NCI-H128 (cell line): ENCODE measurements at regions not wholly inside any gene's neighbourhood (a gene's known extent, or its start where the extent isn't known, plus 50 kb on each side); places are given as distances from the start of the nearest gene placed in this dataset.
"Not testable (repeated sequence)": the region's sequence is repeated elsewhere in the genome, so short reads cannot be mapped to it uniquely, and the experiment has no call there.

Source experiments
- DNase-seq: peaks from one replicate; lab custom pipeline; 2025; ENCODE audit not compliant: unreplicated experiment; lab: John Stamatoyannopoulos, UW

GRCh38 chr14:105731221-105731985, 205.0 kb downstream of the TMEM121 start:
- DNase-seq: not testable (repeated sequence)

DNA sequence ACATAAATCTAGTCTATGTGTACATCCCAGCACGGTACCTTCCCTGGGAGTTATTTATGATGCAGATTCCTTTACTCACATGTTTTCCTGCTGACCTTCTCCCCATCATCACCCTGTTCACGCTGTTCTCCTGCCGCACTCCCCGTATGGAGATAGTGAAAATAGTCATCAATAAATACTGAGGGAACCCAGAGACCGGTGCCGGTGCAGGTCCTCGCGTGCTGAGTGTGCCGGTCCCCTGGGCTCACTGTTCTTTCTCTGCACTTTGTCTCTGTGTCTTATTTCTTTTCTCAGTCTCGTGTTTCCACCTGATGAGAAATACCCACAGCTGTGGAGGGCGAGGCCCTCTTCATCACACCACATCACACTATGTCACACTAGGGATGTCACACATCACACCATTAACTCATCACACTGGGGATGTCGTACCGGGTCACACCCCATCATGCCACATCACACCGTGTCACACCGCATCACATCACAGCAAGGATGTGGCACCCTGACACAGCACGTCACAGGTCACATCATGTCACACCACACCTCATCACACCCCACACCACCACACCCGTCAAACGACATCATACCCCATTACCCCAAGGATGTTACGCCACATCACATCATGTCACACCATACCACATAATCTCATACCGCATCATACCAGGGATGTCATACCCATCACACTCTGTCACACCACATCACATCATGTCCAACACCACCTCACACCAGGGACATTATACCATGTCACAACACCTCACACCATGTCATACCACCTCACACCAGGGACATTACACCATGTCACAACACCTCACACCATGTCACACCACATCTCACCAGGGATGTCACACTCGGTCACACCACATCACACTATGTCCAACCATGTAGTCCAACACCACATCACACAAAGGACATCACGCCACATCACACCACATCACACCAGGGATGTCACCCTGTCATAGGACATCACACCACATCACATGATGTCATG, 207.0 kb downstream of the TMEM121 start:
- DNase-seq: no peak

DNA sequence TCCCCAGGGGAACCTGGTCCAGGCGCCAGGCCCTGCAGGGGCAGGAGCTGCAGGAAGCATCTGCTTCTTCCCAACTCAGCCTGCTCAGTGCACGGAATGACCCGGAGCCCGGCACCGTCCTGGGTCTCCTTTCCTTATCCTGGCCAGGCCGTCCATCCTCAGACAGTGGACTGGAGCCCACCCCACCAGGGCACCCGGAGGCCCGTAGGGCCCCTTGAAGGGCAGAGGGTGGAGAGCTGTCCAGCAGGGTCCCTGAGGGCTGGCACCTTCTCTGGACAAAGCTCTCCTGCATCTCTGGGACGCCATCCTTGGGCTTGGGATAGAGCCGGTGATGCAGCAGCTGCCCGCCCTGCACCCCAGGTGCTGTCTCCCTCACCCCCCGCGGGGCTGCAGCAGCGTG, 207.9 kb downstream of the TMEM121 start:
- not testable (repeated sequence) for DNase-seq

DNA sequence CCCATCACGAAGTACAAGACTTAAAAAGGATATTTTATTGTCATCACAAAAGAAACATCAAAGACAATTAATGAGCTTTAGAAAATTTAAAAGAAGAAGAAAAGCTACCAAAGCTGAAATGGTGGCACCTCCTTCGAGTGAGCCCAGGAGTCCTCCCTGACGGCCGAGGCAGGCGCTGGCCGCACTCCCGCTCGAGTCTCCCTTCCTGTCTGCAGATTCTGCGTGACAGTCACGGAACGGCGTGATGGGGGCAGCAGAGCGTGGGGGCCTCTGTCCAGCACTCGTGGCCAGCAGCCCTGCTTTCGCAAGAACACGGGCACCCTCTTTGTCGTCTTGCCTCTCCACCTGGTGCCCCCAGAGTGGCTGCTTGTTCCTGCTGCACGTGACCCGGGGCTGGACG, 209.9 kb downstream of the TMEM121 start:
- not testable (repeated sequence) for DNase-seq

DNA sequence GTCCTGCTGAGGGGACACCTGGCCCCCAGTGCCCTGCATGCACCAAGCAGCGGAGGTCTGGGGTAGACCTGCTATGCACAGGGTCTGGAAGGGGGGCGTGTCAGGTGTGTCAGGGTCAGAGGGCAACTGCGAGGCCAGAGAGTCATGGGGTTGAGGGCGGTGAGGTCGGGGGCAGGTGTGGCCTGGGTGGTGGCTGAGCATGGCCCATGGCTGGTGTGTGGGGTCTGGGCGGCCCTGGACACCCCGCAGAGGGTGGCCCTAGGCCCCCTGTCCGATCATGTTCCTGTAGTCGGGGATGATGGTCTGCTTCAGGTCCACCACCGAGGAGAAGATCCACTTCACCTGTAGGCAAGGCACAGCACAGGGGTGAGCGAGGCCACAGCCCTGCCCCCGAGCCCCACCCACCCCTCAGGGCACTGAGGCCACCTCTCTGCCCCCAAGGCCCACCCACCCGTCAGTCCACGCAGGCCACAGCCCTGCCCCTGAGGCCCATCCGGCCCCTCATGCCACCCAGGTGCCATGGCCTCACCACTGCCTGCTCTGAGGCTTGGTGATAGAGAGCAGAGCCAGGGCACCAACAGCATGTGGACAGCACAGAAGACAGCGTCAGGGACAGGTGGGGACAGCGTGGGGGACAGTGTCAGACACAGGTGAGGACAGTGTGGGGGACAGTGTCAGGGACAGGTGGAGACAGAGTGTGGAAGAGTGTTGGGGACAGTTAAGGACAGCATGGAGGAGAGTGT, 211.3 kb downstream of the TMEM121 start:
- DNase-seq: no peak

- DNase-seq: no peak
Observed at GRCh38 chr14:105738638-105739037, 212.3 kb downstream of the TMEM121 start.

DNA sequence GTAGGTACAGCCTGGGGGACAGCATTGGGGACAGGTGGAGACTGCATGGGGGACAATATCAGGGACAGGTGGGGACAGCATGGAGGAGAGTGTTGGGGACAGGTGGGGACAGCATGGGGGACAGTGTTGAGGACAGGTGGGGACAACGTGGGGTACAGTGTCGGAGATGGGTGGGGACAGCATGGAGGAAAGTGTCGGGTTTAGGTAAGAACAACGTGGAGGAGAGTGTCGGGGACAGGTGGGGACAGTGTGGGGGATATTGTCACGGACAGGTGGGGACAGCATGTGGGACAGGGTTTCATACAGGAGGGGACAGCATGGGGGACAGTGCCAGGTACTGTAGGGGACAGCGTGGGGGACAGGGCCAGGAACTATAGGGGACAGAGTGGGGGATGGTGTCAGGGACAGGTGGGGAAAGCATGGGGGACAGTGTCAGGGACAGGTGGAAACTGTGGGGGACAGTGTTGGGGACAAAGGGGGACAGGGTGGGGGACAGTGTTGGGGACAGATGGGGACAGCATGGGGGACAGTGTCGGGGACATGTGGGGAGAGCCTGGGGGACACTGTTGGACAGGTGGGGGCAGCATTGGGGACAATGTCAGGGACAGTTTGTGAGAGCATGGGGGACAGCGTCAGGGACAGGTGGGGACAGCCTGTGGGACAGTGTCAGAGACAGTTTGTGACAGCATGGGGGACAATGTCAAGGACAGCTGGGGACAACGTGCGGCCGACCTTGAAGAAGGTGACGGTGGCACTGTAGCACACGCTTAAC, 213.1 kb downstream of the TMEM121 start:
- no peak for DNase-seq

DNA sequence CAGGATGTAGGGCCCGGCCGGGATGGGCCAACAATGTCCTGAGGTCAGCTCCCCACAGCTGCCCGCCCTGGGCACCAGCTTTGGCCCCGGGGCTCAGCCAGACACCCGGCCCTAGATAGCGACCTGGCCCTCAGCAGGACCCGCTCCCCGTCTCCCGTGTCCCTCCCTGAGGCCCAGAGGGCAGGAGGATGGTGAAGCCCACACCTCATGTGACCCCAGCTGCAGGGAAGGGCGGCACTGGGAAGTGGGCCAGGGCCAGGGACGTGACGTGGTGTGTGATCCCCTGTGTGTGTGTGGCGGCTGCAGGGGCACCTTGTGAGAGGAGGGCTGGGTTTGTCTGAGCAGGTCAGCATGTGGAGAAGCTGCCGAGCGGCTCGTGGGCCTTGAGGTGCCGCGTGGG, 213.9 kb downstream of the TMEM121 start:
- DNase-seq: not testable (repeated sequence)

DNA sequence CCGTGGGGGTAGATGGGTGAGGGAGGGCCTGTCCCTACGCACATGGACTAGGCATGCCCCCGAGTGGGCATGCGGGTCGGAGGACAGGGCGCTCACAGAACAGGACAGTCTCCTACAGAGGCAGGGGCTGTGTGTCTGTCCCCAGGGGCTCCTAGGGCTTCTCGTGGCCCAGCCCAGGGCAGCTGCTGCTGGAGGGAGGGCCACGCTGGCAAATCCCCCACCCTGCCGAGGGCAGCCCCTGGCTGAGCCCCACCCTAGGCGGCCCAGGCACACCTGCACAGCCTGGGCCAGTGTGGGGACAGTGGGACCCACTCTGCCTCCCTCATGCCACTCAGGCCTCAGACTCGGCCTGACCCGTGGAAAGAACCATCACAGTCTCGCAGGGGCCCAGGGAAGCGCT, 214.6 kb downstream of the TMEM121 start:
- not testable (repeated sequence) for DNase-seq

GRCh38 chr14:105741707-105742530, 215.5 kb downstream of the TMEM121 start:
- not testable (repeated sequence) for DNase-seq

GRCh38 chr14:105742531-105742848, 216.1 kb downstream of the TMEM121 start:
- no peak for DNase-seq

DNA sequence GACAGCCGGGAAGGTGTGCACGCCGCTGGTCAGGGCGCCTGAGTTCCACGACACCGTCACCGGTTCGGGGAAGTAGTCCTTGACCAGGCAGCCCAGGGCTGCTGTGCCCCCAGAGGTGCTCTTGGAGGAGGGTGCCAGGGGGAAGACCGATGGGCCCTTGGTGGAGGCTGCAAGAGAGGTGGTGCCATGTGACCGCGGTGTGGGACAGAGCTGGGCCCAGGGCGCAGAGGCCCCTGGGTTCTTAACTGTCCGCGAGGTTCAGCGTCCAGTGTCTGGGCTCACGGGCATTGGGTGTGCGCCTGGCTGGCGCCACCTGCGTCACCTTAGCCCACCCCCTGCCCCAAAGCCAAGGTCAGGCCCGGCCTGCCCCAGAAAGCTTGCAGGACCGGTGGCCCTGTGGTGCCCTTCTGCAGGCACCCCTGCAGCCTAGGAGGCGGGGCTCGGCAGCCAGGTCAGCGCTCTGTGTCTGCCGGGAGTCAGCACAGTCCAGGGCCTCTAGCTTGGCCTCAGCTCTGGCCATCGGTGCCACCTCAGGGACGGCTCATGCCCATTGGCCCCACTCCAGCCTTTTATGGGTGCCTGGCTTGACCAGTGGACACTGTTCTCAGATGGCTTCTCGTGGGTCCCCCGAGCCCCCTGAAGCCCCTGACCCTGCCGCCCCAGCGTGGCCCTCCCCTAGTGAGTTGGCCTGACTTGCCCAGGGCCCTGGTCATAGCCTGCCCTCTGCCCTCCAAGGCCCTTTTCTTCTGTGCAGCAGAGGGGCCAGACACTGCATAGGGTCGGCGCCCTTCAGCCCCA, 216.7 kb downstream of the TMEM121 start:
- DNase-seq: not testable (repeated sequence)

- DNase-seq: not testable (repeated sequence)
Observed at GRCh38 chr14:105744213-105744787, 217.9 kb downstream of the TMEM121 start.

DNA sequence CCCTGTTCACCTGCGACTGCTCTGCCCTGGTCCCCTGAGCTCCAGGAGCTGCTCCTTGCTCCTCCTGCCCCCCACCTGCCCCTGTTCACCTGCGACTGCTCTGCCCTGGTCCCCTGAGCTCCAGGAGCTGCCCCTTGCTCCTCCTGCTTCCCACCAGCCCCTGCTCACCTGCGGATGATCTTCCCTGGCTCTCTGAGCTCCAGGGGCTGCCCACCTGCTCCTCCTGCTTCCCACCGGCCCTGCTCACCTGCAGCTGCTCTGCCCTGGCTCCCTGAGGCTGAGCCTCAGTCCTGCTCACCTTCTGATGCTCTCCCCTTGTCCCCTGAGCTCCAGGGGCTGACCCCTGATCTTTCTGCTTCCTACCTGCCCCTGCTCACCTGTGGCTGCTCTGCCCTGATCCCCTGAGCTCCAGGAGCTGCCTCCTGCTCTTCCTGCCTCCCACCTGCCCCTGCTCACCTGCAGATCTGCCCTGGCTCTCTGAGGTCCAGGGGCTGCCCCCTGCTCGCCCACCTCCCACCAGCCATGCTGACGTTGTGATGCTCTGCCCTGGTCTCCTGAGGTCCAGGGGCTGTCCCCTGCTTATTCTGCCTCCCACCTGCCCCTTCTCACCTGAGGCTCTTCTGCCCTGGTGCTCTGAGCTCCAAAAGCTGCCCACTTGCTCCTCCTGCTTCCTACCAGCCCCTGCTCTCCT, 219.2 kb downstream of the TMEM121 start:
- no peak for DNase-seq

DNA sequence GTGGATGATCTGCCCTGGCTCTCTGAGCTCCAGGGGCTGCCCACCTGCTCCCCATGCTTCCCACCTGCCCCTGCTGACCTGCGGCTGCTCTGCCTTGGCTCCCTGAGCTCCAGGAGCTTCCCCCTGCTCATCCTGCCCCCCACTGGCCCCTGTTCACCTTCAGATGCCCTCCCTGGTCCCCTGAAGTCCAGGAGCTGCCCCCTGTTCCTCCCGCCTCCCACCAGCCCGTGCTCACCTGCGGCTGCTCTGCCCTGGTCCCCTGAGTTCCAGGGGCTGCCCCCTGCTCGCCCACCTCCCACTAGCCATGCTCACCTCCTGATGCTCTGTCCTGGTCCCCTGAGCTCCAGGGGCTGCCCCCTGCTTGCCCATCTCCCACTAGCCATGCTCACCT, 219.7 kb downstream of the TMEM121 start:
- no peak for DNase-seq

DNA sequence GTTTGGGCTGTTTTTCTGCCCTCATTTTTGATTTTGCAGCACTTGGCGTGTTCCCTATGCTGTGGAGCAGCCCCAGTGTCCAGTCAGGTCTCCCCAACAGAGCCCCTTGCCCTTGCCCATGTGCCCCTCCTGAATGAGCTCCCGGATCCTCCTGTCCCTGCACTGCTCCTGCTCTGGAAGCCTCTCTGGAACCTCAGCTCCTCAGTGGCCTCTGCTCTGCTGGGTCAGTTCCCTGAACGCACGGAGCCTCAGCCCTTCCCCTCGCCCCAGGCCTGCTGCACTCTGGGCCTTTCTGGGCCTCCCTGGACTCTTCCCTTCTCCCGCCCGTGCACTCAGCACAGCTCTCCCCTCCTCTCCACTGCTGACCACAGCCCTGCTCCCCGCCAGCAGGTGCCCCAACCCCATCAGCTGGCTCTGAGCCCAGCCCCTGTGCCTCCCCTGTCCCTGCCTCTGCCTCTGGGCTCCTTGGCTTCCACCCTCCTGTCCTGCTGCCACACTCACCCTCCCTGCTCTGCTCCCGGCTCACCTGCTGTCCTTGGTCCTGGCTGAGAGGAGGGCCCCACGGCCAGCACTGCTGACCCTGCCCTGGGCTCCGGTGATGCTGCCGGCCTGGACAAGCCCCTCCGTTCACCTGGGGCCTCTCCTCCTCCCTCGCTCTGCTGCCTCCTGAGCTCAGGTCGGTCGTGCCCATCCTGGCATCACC, 220.6 kb downstream of the TMEM121 start:
- not testable (repeated sequence) for DNase-seq

- not testable (repeated sequence) for DNase-seq
Observed at GRCh38 chr14:105747503-105748203, 221.3 kb downstream of the TMEM121 start.
